Neutrophil (primary cell): ENCODE measurements at regions not wholly inside any gene's neighbourhood (a gene's known extent, or its start where the extent isn't known, plus 50 kb on each side); places are given as distances from the start of the nearest gene placed in this dataset.

Experiments
- H3K27ac ChIP-seq: fragments of 200-600 bp; sonication (generic); 2 replicates; pipeline ENCODE4 v1.5.1; 2016; ENCODE audit warnings: mild to moderate bottlenecking, moderate library complexity
- H3K27me3 ChIP-seq: fragments of 200-600 bp; sonication (generic); 2 replicates; pipeline ENCODE4 v1.6.0; 2016; ENCODE audit warnings: mild to moderate bottlenecking
- H3K36me3 ChIP-seq: fragments of 200-600 bp; sonication (generic); 2 replicates; pipeline ENCODE4 v1.5.1; 2017
- H3K4me1 ChIP-seq, 2 experiments: fragments of 200-600 bp in 1 of 2; sonication (generic) in 1 of 2; 1 replicate in 1 of 2; 2 replicates in 1 of 2; pipeline versions ENCODE4 v1.5.1 to v1.6.1; 2013 to 2016; ENCODE audit warnings: low read depth in 1 of 2, low read length in 1 of 2, mild to moderate bottlenecking in 1 of 2, moderate library complexity in 1 of 2; ENCODE audit not compliant: control insufficient read depth in 1 of 2, insufficient read depth in 1 of 2
- H3K4me3 ChIP-seq, 2 experiments: fragments of 200-600 bp in 1 of 2; sonication (generic) in 1 of 2; 1 replicate in 1 of 2; 2 replicates in 1 of 2; pipeline ENCODE4 v1.5.1; 2013 to 2016; ENCODE audit warnings: low read depth in 1 of 2, low read length in 1 of 2, mild to moderate bottlenecking in 1 of 2, moderate library complexity in 1 of 2
- H3K9me3 ChIP-seq: fragments of 200-600 bp; sonication (generic); 2 replicates; pipeline ENCODE4 v1.5.1; 2016
- TF ChIP-seq, protein P1 (sequence below): fragments of 200-600 bp; sonication (generic); IDR thresholded peaks from 2 replicates; pipeline ENCODE4 v1.5.1; 2016; ENCODE audit warnings: antibody characterized with exemption

DNA sequence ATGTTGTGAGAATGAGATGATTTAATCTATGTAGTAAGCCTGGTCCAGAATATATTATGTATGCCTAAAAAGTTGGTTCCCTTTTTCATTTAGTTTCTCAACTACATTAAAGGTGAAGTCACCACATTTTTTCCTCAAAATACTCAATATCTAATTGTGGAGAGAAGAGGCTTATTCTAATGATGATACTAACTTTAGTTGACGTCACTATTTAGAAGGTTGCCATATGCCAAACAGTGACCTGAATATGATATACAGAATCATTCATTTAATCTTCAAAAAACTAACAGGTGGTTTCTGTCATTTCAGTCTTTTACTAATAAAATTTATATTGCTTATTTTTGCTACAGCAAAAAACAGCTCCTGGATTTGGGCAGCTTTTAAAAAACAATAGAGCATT lies 480.7 kb upstream of the NWD2 start:
- Histone ChIP-seq H3K4me1 (no peaks in the 10 kb centered on the region), H3K27me3 (no peaks in the 10 kb centered on the region)

DNA sequence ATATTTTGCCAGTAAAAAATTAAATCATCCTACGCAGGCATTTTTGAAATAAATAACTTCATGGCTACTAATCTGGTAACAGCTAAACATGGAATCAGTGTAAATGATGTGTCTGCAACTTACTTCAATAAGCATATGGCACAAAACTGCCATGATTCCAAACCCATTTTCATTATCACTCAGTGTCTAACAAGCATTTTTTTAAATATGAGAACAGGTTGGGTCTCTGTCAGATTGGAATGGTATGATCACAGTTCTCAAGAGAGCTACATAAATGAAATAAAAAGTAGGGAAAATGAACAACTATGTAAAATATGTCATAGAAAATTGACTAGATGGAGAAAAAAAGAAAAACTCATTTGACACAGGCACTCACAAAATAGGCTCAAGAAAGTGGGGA lies 476.9 kb upstream of the NWD2 start:
- no peaks in the 10 kb centered on the region for H3K9me3 ChIP-seq
- TF ChIP-seq, protein P1, sequence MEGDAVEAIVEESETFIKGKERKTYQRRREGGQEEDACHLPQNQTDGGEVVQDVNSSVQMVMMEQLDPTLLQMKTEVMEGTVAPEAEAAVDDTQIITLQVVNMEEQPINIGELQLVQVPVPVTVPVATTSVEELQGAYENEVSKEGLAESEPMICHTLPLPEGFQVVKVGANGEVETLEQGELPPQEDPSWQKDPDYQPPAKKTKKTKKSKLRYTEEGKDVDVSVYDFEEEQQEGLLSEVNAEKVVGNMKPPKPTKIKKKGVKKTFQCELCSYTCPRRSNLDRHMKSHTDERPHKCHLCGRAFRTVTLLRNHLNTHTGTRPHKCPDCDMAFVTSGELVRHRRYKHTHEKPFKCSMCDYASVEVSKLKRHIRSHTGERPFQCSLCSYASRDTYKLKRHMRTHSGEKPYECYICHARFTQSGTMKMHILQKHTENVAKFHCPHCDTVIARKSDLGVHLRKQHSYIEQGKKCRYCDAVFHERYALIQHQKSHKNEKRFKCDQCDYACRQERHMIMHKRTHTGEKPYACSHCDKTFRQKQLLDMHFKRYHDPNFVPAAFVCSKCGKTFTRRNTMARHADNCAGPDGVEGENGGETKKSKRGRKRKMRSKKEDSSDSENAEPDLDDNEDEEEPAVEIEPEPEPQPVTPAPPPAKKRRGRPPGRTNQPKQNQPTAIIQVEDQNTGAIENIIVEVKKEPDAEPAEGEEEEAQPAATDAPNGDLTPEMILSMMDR: no peak
- H3K27ac ChIP-seq: no peak overlapping the region
- H3K4me3 ChIP-seq: no peak overlapping the region
- H3K4me1 ChIP-seq: no peaks in the 10 kb centered on the region
- H3K36me3 ChIP-seq: no peaks in the 10 kb centered on the region
- H3K27me3 ChIP-seq: no peaks in the 10 kb centered on the region

More for the DNA sequence above, 480.7 kb upstream of the NWD2 start:
- Histone ChIP-seq H3K9me3 (no peaks in the 10 kb centered on the region), H3K27ac (no peak overlapping the region), H3K4me3 (no peak overlapping the region), H3K36me3 (no peaks in the 10 kb centered on the region)
- TF ChIP-seq, protein P1: no peak

DNA sequence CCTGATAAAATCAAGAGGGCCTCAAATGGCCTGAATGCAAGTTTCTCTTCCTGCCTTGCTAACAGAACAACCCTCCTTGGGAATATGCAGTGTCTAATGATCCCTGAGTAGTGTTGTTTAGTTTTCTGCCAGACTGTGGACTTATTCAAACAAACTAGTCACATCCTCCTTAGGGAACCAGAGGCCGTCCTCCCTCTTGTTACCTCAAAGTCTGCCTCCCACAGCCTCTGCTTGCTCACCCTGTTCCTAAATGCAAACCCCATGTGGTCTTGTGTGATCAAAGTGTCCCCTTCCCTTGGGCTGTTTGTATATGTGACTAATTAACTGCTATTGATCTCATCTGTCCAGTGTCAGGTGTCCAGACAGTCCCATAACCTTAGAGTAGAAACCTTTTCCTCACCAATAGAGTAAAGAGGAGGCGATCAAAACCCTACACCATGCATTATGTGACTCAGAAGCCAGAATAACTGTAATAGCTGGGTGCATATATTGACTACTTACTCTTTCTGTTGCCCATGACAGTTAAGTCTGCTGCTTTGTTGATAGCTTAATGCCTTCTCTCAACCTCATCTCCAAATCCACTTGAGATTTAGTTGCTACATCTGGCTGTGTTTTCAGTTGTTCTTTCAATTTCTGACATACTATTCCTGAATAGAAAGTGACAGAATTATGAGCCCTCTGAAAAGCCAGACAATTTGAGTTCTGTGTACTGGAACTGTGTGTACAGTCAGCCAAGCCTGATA lies 473.0 kb upstream of the NWD2 start:
- H3K27ac ChIP-seq: no peak overlapping the region
- TF ChIP-seq, protein P1: no peak
- no peaks in the 10 kb centered on the region for H3K27me3 ChIP-seq
- H3K4me3 ChIP-seq: no peak overlapping the region
- H3K4me1 ChIP-seq: no peaks in the 10 kb centered on the region
- H3K9me3 ChIP-seq: no peaks in the 10 kb centered on the region
- H3K36me3 ChIP-seq: no peaks in the 10 kb centered on the region

DNA sequence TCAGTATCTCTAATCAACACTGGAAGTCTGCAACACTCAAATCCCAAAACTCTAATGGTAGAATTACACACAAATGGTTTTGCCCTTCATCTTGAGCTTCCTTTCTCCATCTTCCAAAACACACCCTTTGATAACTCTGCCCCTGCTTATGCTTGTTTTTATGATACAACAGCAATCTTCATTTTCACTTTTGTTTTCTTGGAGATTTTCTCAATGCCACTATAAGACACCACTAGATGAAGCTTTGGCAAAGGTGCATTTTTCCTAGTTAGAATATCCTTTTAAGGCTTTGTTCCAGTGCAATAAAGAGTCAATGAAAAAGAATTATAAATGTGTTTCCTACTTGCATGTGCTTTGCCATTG lies 472.4 kb upstream of the NWD2 start:
- Histone ChIP-seq H3K27me3 (no peaks in the 10 kb centered on the region), H3K27ac (no peak overlapping the region), H3K36me3 (no peaks in the 10 kb centered on the region), H3K4me3 (no peak overlapping the region), H3K9me3 (no peaks in the 10 kb centered on the region), H3K4me1 (no peaks in the 10 kb centered on the region)
- TF ChIP-seq, protein P1: no peak

DNA sequence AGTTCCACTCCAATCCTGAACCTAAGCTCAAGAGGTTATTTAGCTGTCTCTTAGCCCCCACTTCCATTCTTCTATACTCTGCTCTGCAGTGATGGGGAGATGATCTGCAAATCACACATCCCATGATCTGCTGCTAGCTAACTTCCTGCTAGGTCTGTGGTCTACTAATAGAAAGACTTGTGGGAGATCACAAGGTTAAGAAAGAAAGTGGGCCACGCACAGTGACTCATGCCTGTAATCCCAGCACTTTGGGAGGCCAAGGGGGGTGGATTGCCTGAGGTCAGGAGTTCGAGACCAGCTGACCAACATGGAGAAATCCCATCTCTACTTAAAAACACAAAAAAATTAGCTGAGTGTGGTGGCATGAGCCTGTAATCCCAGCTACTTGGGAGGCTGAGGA lies 471.1 kb upstream of the NWD2 start:
- H3K4me1 ChIP-seq: no peaks in the 10 kb centered on the region
- H3K36me3 ChIP-seq: no peaks in the 10 kb centered on the region
- TF ChIP-seq, protein P1: no peak
- no peak overlapping the region for H3K27ac ChIP-seq
- no peaks in the 10 kb centered on the region for H3K9me3 ChIP-seq
- no peaks in the 10 kb centered on the region for H3K27me3 ChIP-seq
- no peak overlapping the region for H3K4me3 ChIP-seq

DNA sequence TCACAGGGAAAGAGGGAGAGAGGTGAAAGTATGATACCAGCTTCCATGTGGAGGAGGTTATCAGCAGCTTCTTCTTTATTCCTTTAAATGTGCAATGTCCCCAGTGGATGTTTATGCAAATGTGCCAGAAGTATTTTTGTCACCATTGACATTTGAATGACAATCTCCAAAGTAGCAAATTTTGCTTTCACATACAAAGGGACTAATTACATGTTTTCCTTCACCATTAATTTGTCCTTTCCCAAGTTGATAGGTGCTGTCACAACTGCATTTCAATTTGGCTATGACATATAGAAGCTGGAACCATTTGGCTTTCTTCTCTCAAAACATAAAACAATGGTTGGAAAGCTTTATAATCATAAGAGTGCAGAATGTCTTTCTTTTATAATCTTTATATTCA lies 469.0 kb upstream of the NWD2 start:
- H3K36me3 ChIP-seq: no peaks in the 10 kb centered on the region
- no peak overlapping the region for H3K27ac ChIP-seq
- no peaks in the 10 kb centered on the region for H3K9me3 ChIP-seq
- TF ChIP-seq, protein P1: no peak
- H3K4me1 ChIP-seq: no peaks in the 10 kb centered on the region
- H3K27me3 ChIP-seq: no peaks in the 10 kb centered on the region
- H3K4me3 ChIP-seq: no peak overlapping the region
